HCT116 (cell line): ENCODE measurements at regions not wholly inside any gene's neighbourhood (a gene's known extent, or its start where the extent isn't known, plus 50 kb on each side); places are given as distances from the start of the nearest gene placed in this dataset.

ENCODE experiments used
- ATAC-seq: fragments of 200-7000 bp; cut with Tn5 transposase; 2 replicates; pipeline ENCODE4 v1.9.1; 2020; ENCODE audit warnings: mild to moderate bottlenecking, moderate library complexity
- BruUV-seq: library from RNA; stranded (reverse); fragments of 400-500 nt; replicated peaks from 2 replicates; lab custom pipeline; 2021; lab: Mats Ljungman, UMichigan
- CTCF ChIA-PET: fragments of 300-600 bp; sonication (Branson Sonifier 250); formaldehyde crosslinking; loops from one replicate; lab custom pipeline; 2021; ENCODE audit warnings: antibody characterized with exemption; lab: Charles Lee
- POLR2A ChIA-PET: fragments of 300-600, 350-600 bp; sonication (Branson Sonifier 250); formaldehyde crosslinking; loops from one replicate; lab custom pipeline; 2021; ENCODE audit warnings: antibody characterized with exemption; lab: Charles Lee
- RAD21 ChIA-PET, 2 experiments: fragments of 300-600 bp; sonication (Branson Sonifier 250); formaldehyde crosslinking; loops; one replicate each; lab custom pipeline; 2023; ENCODE audit warnings: low total read pairs in 2 of 2; ENCODE audit not compliant: uncharacterized antibody in 2 of 2, unreplicated experiment in 2 of 2, low non-redundant PET in 1 of 2; lab: Charles Lee
- DNase-seq: peaks from one replicate; pipeline ENCODE4 v3.0.0-alpha.2; 2010; ENCODE audit warnings: low read depth, low spot score
- H2AFZ ChIP-seq: fragments of 200-600 bp; shearing (Covaris generic), sonication (generic); 2 replicates; pipeline ENCODE4 v1.6.1; 2017; ENCODE audit warnings: low read depth, mixed run types, mixed read lengths, antibody characterized with exemption, low read length; ENCODE audit not compliant: poor library complexity, severe bottlenecking
- H3K27ac ChIP-seq: 2 replicates; pipeline ENCODE4 v1.5.1; 2012; ENCODE audit warnings: low read depth, low read length
- H3K27me3 ChIP-seq: fragments of 200-600 bp; sonication (generic); 2 replicates; pipeline ENCODE4 v1.6.1; 2016; ENCODE audit warnings: mixed run types, low read length, mixed read lengths; ENCODE audit not compliant: insufficient read depth
- H3K36me3 ChIP-seq, 2 experiments: fragments of 200-500 bp in 1 of 2; fragments of 200-600 bp in 1 of 2; sonication (Bioruptor generic) in 1 of 2; sonication (generic) in 1 of 2; 2 replicates each; pipeline versions ENCODE4 v1.5.1 to v1.6.1; 2014 to 2016; ENCODE audit warnings: low read length in 2 of 2, inconsistent platforms in 1 of 2, mixed read lengths in 1 of 2, mixed run types in 1 of 2; ENCODE audit not compliant: insufficient read depth in 2 of 2, control insufficient read depth in 1 of 2
- H3K4me1 ChIP-seq, 2 experiments: fragments of 200-600 bp in 1 of 2; sonication (generic) in 1 of 2; 2 replicates each; pipeline versions ENCODE4 v1.5.1 to v1.6.1; 2012 to 2017; ENCODE audit warnings: low read length in 2 of 2, inconsistent platforms in 1 of 2, mild to moderate bottlenecking in 1 of 2, mixed read lengths in 1 of 2, mixed run types in 1 of 2, moderate library complexity in 1 of 2; ENCODE audit not compliant: insufficient read depth in 2 of 2, control insufficient read depth in 1 of 2
- H3K4me2 ChIP-seq: fragments of 200-600 bp; sonication (generic); 2 replicates; pipeline ENCODE4 v1.6.1; 2017; ENCODE audit warnings: mixed run types, low read length, mixed read lengths
- H3K4me3 ChIP-seq, 2 experiments: fragments of 200-600 bp in 1 of 2; sonication (generic) in 1 of 2; replicated peaks in 1 of 2; 2 replicates each; pipeline ENCODE4 v1.5.1; 2011 to 2016; ENCODE audit warnings: low read length in 2 of 2, control low read depth in 1 of 2, low read depth in 1 of 2, mild to moderate bottlenecking in 1 of 2, mixed read lengths in 1 of 2, mixed run types in 1 of 2
- H3K79me2 ChIP-seq: fragments of 200-600 bp; sonication (generic); 2 replicates; pipeline ENCODE4 v1.6.1; 2017; ENCODE audit warnings: mild to moderate bottlenecking, mixed run types, low read length, moderate library complexity, mixed read lengths; ENCODE audit not compliant: insufficient read depth
- H3K9ac ChIP-seq: fragments of 200-600 bp; sonication (generic); 2 replicates; pipeline ENCODE4 v1.6.1; 2016; ENCODE audit warnings: low read length, mixed read lengths
- H3K9me2 ChIP-seq: fragments of 200-600 bp; sonication (generic), shearing (Covaris generic); 2 replicates; pipeline ENCODE4 v1.6.1; 2017; ENCODE audit warnings: mixed run types, mild to moderate bottlenecking, moderate library complexity; ENCODE audit not compliant: insufficient read depth
- H3K9me3 ChIP-seq, 2 experiments: fragments of 200-500 bp in 1 of 2; fragments of 200-600 bp in 1 of 2; sonication (Bioruptor generic) in 1 of 2; sonication (generic) in 1 of 2; 2 replicates each; pipeline ENCODE4 v1.6.1; 2014 to 2017; ENCODE audit warnings: low read length in 2 of 2, mixed read lengths in 2 of 2, inconsistent platforms in 1 of 2, low read depth in 1 of 2, mild to moderate bottlenecking in 1 of 2, mixed run types in 1 of 2, moderate library complexity in 1 of 2; ENCODE audit not compliant: control insufficient read depth in 1 of 2, insufficient read depth in 1 of 2
- H4K20me1 ChIP-seq: fragments of 200-600 bp; sonication (generic), shearing (Covaris generic); 2 replicates; pipeline ENCODE4 v1.6.1; 2017; ENCODE audit warnings: mixed run types, mild to moderate bottlenecking, moderate library complexity; ENCODE audit not compliant: insufficient read depth
- CBX3 ChIP-seq: IDR thresholded peaks from 2 replicates; pipeline ENCODE4 v1.6.1; 2012; ENCODE audit warnings: low read depth
- EZH2 ChIP-seq: fragments of 200-600 bp; sonication (generic); IDR thresholded peaks from 2 replicates; pipeline ENCODE4 v1.6.1; 2017; ENCODE audit warnings: antibody characterized with exemption, mixed run types
- FOSL1 ChIP-seq: IDR thresholded peaks from 2 replicates; pipeline ENCODE4 v1.6.1; 2012; ENCODE audit warnings: low read depth
- POLR2AphosphoS5 ChIP-seq: IDR thresholded peaks from 2 replicates; pipeline ENCODE4 v1.6.1; 2011; ENCODE audit warnings: mild to moderate bottlenecking, low read depth, low read length, moderate library complexity
- RAD21 ChIP-seq: IDR thresholded peaks from 2 replicates; pipeline ENCODE4 v1.6.1; 2012; ENCODE audit warnings: low read depth, mild to moderate bottlenecking
- SIN3A ChIP-seq: IDR thresholded peaks from 2 replicates; pipeline ENCODE4 v1.6.1; 2012; ENCODE audit warnings: low read depth
- SP1 ChIP-seq: IDR thresholded peaks from 2 replicates; pipeline ENCODE4 v1.6.1; 2012; ENCODE audit warnings: low read depth
- ZFX ChIP-seq: fragments of 450-650 bp; IDR thresholded peaks from 2 replicates; pipeline ENCODE4 v1.6.1; 2017
- ZNF274 ChIP-seq: fragments of 200-500 bp; sonication (Bioruptor generic); IDR thresholded peaks from 2 replicates; pipeline ENCODE4 v1.6.1; 2014; ENCODE audit warnings: mild to moderate bottlenecking, low read depth, low read length, inconsistent platforms
- intact Hi-C: fragments of 100-400 bp; cut with micrococcal nuclease; formaldehyde crosslinking; loops from 2 replicates; pipeline ENCODE4 v1.10.0; 2022
- TF ChIP-seq, protein P1 (sequence below): IDR thresholded peaks from 2 replicates; pipeline ENCODE4 v1.6.1; 2011; ENCODE audit warnings: mild to moderate bottlenecking, low read length, moderate library complexity; ENCODE audit not compliant: insufficient replicate concordance; ENCODE audit errors: extremely low read depth
- TF ChIP-seq, protein P2 (sequence below), 3 experiments: fragments of 200-600 bp in 1 of 3; sonication (generic) in 1 of 3; IDR thresholded peaks in 2 of 3; conservative IDR thresholded peaks in 1 of 3; 2 replicates each; pipeline ENCODE4 v1.5.1; 2012 to 2017; ENCODE audit warnings: low read depth in 2 of 3, low read length in 2 of 3, antibody characterized with exemption in 1 of 3, borderline replicate concordance in 1 of 3, control low read depth in 1 of 3, mild to moderate bottlenecking in 1 of 3, mixed read lengths in 1 of 3, mixed run types in 1 of 3, moderate library complexity in 1 of 3; ENCODE audit not compliant: insufficient read depth in 1 of 3
- TF ChIP-seq, protein P3 (sequence below): IDR thresholded peaks from 2 replicates; pipeline ENCODE4 v1.6.1; 2012
- TF ChIP-seq, protein P4 (sequence below): IDR thresholded peaks from 2 replicates; pipeline ENCODE4 v1.6.1; 2012; ENCODE audit warnings: low read depth

DNA sequence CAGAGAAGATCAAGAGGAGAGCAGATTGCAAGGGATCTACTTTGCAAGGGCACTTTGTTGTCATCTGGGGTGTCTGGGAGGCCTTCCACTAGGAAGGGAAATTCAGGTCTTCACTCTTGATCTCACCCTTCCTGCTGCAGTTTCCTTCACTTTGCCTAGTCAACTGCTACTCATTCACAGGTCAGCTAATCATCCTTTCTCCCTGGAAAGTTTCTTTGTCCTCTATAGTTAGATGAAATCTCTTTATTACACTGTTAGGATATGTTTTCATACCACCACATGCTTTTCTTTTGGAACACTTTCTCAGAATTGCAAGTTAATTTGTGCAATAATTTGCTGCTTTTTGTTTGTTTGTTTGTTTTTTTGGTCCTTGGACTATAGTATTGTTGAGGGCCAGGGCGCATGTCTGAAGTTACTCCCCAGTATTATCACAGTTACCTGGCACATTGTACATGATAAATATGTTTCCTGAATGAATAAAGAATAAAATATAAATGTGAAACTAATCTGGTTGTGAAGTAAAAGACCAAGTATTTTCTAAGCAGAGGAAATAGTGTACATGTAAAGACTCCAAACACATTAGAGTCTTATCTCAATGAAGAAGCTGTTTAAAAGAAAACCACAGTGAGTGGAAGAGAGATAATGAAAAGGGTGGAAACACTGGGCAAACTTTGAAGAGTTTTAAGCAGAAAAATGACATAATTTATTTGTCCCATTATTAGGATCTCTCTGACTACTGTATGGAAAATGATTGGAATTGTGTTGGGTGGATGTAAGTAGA, 139.9 kb upstream of the DGKB start:
- ChIA-PET RAD21 (no interaction called here), CTCF (no interaction called here), POLR2A (no interaction called here)
- Histone ChIP-seq H3K9me2 (no peaks in the 10 kb centered on the region), H3K79me2 (no peaks in the 10 kb centered on the region), H4K20me1 (no peaks in the 10 kb centered on the region), H3K9ac (no peak overlapping the region), H3K4me3 (no peak overlapping the region), H3K4me1 (no peaks in the 10 kb centered on the region), H3K36me3 (no peaks in the 10 kb centered on the region), H3K27me3 (no peaks in the 10 kb centered on the region), H3K9me3 (no peaks in the 10 kb centered on the region), H2AFZ (no peak overlapping the region), H3K27ac (no peak overlapping the region), H3K4me2 (no peak overlapping the region)
- no peak for DNase-seq
- TF ChIP-seq SP1 (no peak), POLR2AphosphoS5 (no peak), EZH2 (no peak), ZNF274 (no peak), FOSL1 (no peak), SIN3A (no peak), CBX3 (no peak), ZFX (no peak), RAD21 (no peak)
- TF ChIP-seq, protein P1, sequence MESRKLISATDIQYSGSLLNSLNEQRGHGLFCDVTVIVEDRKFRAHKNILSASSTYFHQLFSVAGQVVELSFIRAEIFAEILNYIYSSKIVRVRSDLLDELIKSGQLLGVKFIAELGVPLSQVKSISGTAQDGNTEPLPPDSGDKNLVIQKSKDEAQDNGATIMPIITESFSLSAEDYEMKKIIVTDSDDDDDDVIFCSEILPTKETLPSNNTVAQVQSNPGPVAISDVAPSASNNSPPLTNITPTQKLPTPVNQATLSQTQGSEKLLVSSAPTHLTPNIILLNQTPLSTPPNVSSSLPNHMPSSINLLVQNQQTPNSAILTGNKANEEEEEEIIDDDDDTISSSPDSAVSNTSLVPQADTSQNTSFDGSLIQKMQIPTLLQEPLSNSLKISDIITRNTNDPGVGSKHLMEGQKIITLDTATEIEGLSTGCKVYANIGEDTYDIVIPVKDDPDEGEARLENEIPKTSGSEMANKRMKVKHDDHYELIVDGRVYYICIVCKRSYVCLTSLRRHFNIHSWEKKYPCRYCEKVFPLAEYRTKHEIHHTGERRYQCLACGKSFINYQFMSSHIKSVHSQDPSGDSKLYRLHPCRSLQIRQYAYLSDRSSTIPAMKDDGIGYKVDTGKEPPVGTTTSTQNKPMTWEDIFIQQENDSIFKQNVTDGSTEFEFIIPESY: no peak
- TF ChIP-seq, protein P2, sequence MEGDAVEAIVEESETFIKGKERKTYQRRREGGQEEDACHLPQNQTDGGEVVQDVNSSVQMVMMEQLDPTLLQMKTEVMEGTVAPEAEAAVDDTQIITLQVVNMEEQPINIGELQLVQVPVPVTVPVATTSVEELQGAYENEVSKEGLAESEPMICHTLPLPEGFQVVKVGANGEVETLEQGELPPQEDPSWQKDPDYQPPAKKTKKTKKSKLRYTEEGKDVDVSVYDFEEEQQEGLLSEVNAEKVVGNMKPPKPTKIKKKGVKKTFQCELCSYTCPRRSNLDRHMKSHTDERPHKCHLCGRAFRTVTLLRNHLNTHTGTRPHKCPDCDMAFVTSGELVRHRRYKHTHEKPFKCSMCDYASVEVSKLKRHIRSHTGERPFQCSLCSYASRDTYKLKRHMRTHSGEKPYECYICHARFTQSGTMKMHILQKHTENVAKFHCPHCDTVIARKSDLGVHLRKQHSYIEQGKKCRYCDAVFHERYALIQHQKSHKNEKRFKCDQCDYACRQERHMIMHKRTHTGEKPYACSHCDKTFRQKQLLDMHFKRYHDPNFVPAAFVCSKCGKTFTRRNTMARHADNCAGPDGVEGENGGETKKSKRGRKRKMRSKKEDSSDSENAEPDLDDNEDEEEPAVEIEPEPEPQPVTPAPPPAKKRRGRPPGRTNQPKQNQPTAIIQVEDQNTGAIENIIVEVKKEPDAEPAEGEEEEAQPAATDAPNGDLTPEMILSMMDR (IDR thresholded peaks at IDR 0.05 in 2 of 3, conservative IDR thresholded peaks at IDR 0.05 in 1 of 3; ENCODE audit: borderline replicate concordance in 1 of 3, insufficient read depth in 1 of 3, low read depth in 2 of 3, low read length in 2 of 3): no peak
- TF ChIP-seq, protein P3, sequence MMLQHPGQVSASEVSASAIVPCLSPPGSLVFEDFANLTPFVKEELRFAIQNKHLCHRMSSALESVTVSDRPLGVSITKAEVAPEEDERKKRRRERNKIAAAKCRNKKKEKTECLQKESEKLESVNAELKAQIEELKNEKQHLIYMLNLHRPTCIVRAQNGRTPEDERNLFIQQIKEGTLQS: no peak
- TF ChIP-seq, protein P4, sequence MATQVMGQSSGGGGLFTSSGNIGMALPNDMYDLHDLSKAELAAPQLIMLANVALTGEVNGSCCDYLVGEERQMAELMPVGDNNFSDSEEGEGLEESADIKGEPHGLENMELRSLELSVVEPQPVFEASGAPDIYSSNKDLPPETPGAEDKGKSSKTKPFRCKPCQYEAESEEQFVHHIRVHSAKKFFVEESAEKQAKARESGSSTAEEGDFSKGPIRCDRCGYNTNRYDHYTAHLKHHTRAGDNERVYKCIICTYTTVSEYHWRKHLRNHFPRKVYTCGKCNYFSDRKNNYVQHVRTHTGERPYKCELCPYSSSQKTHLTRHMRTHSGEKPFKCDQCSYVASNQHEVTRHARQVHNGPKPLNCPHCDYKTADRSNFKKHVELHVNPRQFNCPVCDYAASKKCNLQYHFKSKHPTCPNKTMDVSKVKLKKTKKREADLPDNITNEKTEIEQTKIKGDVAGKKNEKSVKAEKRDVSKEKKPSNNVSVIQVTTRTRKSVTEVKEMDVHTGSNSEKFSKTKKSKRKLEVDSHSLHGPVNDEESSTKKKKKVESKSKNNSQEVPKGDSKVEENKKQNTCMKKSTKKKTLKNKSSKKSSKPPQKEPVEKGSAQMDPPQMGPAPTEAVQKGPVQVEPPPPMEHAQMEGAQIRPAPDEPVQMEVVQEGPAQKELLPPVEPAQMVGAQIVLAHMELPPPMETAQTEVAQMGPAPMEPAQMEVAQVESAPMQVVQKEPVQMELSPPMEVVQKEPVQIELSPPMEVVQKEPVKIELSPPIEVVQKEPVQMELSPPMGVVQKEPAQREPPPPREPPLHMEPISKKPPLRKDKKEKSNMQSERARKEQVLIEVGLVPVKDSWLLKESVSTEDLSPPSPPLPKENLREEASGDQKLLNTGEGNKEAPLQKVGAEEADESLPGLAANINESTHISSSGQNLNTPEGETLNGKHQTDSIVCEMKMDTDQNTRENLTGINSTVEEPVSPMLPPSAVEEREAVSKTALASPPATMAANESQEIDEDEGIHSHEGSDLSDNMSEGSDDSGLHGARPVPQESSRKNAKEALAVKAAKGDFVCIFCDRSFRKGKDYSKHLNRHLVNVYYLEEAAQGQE: no peak
- intact Hi-C loops: no loop called here
- no peak for ATAC-seq
- no TSS peak for BruUV-seq
